Gastrocnemius medialis (tissue), 4 donors: ENCODE measurements at regions not wholly inside any gene's neighbourhood (a gene's known extent, or its start where the extent isn't known, plus 50 kb on each side); places are given as distances from the start of the nearest gene placed in this dataset.

Source experiments
- CTCF ChIP-seq, 5 experiments: fragments of 450-650 bp in 3 of 5; fragments of 200-600 bp in 2 of 5; sonication (generic) in 2 of 5; IDR thresholded peaks in 4 of 5; conservative IDR thresholded peaks in 1 of 5; 1 replicate in 4 of 5; 2 replicates in 1 of 5; pipeline ENCODE4 v1.5.1; 2016 to 2019; ENCODE audit warnings: antibody characterized with exemption in 5 of 5, mild to moderate bottlenecking in 3 of 5, moderate library complexity in 3 of 5
- POLR2A ChIP-seq, 2 donors: fragments of 450-650 bp; IDR thresholded peaks; one replicate each; pipeline ENCODE4 v1.6.1; 2017; ENCODE audit warnings: antibody characterized with exemption in 2 of 2, mild to moderate bottlenecking in 2 of 2, moderate library complexity in 2 of 2

GRCh38 chr2:58732999-58733398 is 491.9 kb upstream of the FANCL start:
- TF ChIP-seq CTCF (IDR thresholded peaks at IDR 0.05 in 4 of 5, conservative IDR thresholded peaks at IDR 0.05 in 1 of 5) (no peak), POLR2A (IDR thresholded peaks at IDR 0.05) (no peak)
